SK-N-SH (cell line): ENCODE measurements at regions not wholly inside any gene's neighbourhood (a gene's known extent, or its start where the extent isn't known, plus 50 kb on each side); places are given as distances from the start of the nearest gene placed in this dataset.

Source experiments
- CTCF ChIA-PET: fragments of 300-600, 350-600 bp; formaldehyde crosslinking; extraction: SDS; loops from one replicate; lab custom pipeline; 2021; lab: Yijun Ruan, JAX
- POLR2A ChIA-PET: fragments of 350-600 bp; sonication (Branson Sonifier 250); formaldehyde crosslinking; extraction: SDS; loops from one replicate; lab custom pipeline; 2020; ENCODE audit warnings: antibody characterized with exemption, inconsistent platforms; lab: Yijun Ruan, JAX
- DNase-seq: peaks from one replicate; pipeline ENCODE4 v3.0.0; 2012
- H2AFZ ChIP-seq: fragments of 200-600 bp; sonication (generic); 2 replicates; pipeline ENCODE4 v1.8.1; 2016; ENCODE audit warnings: antibody characterized with exemption, mild to moderate bottlenecking, low read depth
- H3F3A ChIP-seq: fragments of 200-600 bp; sonication (generic); replicated peaks from 2 replicates; pipeline ENCODE3; 2016; ENCODE audit warnings: antibody characterized with exemption, mild to moderate bottlenecking; ENCODE audit not compliant: insufficient read depth
- H3K27ac ChIP-seq, 2 experiments: fragments of 200-500 bp in 1 of 2; fragments of 200-600 bp in 1 of 2; sonication (Bioruptor generic) in 1 of 2; sonication (generic), shearing (Covaris generic) in 1 of 2; 2 replicates each; pipeline versions ENCODE4 v1.5.1 to v1.6.1; 2014 to 2016; ENCODE audit warnings: low read depth in 2 of 2, inconsistent platforms in 1 of 2, low read length in 1 of 2, mild to moderate bottlenecking in 1 of 2, mixed read lengths in 1 of 2
- H3K27me3 ChIP-seq: fragments of 200-600 bp; sonication (generic), shearing (Covaris generic); 2 replicates; pipeline ENCODE4 v1.6.1; 2016; ENCODE audit warnings: mixed run types; ENCODE audit not compliant: insufficient read depth
- H3K36me3 ChIP-seq, 2 experiments: fragments of 200-500 bp in 1 of 2; fragments of 200-600 bp in 1 of 2; sonication (Bioruptor generic) in 1 of 2; sonication (generic) in 1 of 2; replicated peaks in 1 of 2; 2 replicates each; pipeline versions ENCODE3 to v1.5.1; 2014 to 2016; ENCODE audit warnings: low read length in 1 of 2, mild to moderate bottlenecking in 1 of 2; ENCODE audit not compliant: insufficient read depth in 2 of 2, control insufficient read depth in 1 of 2
- H3K4me1 ChIP-seq, 2 experiments: fragments of 200-500 bp in 1 of 2; fragments of 200-600 bp in 1 of 2; sonication (Bioruptor generic) in 1 of 2; sonication (generic), shearing (Covaris generic) in 1 of 2; 2 replicates each; pipeline versions ENCODE4 v1.5.1 to v1.6.1; 2014 to 2016; ENCODE audit warnings: low read depth in 1 of 2, low read length in 1 of 2, mixed run types in 1 of 2; ENCODE audit not compliant: insufficient read depth in 2 of 2, control insufficient read depth in 1 of 2
- H3K4me2 ChIP-seq: fragments of 200-600 bp; sonication (generic), shearing (Covaris generic); 2 replicates; pipeline ENCODE4 v1.6.1; 2017; ENCODE audit warnings: mixed run types
- H3K4me3 ChIP-seq, 2 experiments: fragments of 200-500 bp in 1 of 2; fragments of 200-600 bp in 1 of 2; sonication (Bioruptor generic) in 1 of 2; sonication (generic), shearing (Covaris generic) in 1 of 2; 2 replicates each; pipeline versions ENCODE4 v1.5.1 to v1.8.1; 2014 to 2016; ENCODE audit warnings: low read depth in 2 of 2, inconsistent platforms in 1 of 2, low read length in 1 of 2, mild to moderate bottlenecking in 1 of 2, mixed read lengths in 1 of 2, moderate library complexity in 1 of 2
- H3K79me2 ChIP-seq: fragments of 200-600 bp; sonication (generic); 2 replicates; pipeline ENCODE4 v1.8.1; 2017; ENCODE audit warnings: mild to moderate bottlenecking; ENCODE audit not compliant: insufficient read depth
- H3K9ac ChIP-seq: fragments of 200-600 bp; sonication (generic); 2 replicates; pipeline ENCODE4 v1.6.1; 2017; ENCODE audit warnings: mixed run types
- H3K9me2 ChIP-seq: fragments of 200-600 bp; sonication (generic); 2 replicates; pipeline ENCODE4 v1.6.1; 2017; ENCODE audit warnings: mixed run types
- H3K9me3 ChIP-seq: fragments of 200-600 bp; sonication (generic); 2 replicates; pipeline ENCODE4 v1.6.1; 2017; ENCODE audit warnings: mixed run types, mild to moderate bottlenecking, moderate library complexity
- H4K20me1 ChIP-seq: fragments of 200-600 bp; sonication (generic); 2 replicates; pipeline ENCODE4 v1.6.1; 2017; ENCODE audit warnings: mild to moderate bottlenecking, mixed run types; ENCODE audit not compliant: insufficient read depth
- CTCF ChIP-seq: fragments of 200-600 bp; sonication (generic); IDR thresholded peaks from 2 replicates; pipeline ENCODE4 v1.6.1; 2017; ENCODE audit warnings: antibody characterized with exemption, mild to moderate bottlenecking, moderate library complexity
- EZH2phosphoT487 ChIP-seq: fragments of 200-600 bp; sonication (generic); IDR thresholded peaks from 2 replicates; pipeline ENCODE4 v1.6.1; 2017; ENCODE audit warnings: low read depth, mixed run types, mild to moderate bottlenecking, antibody characterized with exemption, moderate library complexity, borderline replicate concordance
- GABPA ChIP-seq: IDR thresholded peaks from 2 replicates; pipeline ENCODE4 v1.4.0; 2012; ENCODE audit warnings: low read depth, mild to moderate bottlenecking
- IRF3 ChIP-seq: fragments of 150-350 bp; IDR thresholded peaks from 2 replicates; pipeline ENCODE4 v1.6.1; 2016; ENCODE audit warnings: mild to moderate bottlenecking, low read depth, low read length
- MXI1 ChIP-seq: IDR thresholded peaks from 2 replicates; pipeline ENCODE4 v1.6.1; 2012; ENCODE audit warnings: mild to moderate bottlenecking, low read depth, low read length, improper control_type of control experiment
- NFIC ChIP-seq: IDR thresholded peaks from 2 replicates; pipeline ENCODE4 v1.4.0; 2012; ENCODE audit warnings: borderline replicate concordance
- NRF1 ChIP-seq: IDR thresholded peaks from 2 replicates; pipeline ENCODE4 v1.6.1; 2012; ENCODE audit warnings: low read depth, mild to moderate bottlenecking, low read length
- POLR2AphosphoS5 ChIP-seq: IDR thresholded peaks from 2 replicates; pipeline ENCODE4 v1.6.1; 2012; ENCODE audit warnings: low read depth, low read length
- REST ChIP-seq: IDR thresholded peaks from 2 replicates; pipeline ENCODE4 v1.6.1; 2012; ENCODE audit warnings: mild to moderate bottlenecking, low read depth, low read length, moderate library complexity
- RFX5 ChIP-seq: IDR thresholded peaks from 2 replicates; pipeline ENCODE4 v1.6.1; 2012; ENCODE audit warnings: mild to moderate bottlenecking, improper control_type of control experiment, low read length
- RXRA ChIP-seq: IDR thresholded peaks from 2 replicates; pipeline ENCODE4 v1.4.0; 2012; ENCODE audit warnings: low read depth, mild to moderate bottlenecking, borderline replicate concordance
- SMC3 ChIP-seq: IDR thresholded peaks from 2 replicates; pipeline ENCODE4 v1.6.1; 2012; ENCODE audit warnings: low read depth, low read length, improper control_type of control experiment
- TAF1 ChIP-seq: IDR thresholded peaks from 2 replicates; pipeline ENCODE4 v1.6.1; 2012; ENCODE audit warnings: low read depth, mild to moderate bottlenecking, low read length, moderate library complexity, borderline replicate concordance
- TCF12 ChIP-seq: IDR thresholded peaks from 2 replicates; pipeline ENCODE4 v1.4.0; 2012
- USF2 ChIP-seq: fragments of 150-350 bp; IDR thresholded peaks from 2 replicates; pipeline ENCODE4 v1.6.1; 2017; ENCODE audit warnings: antibody characterized with exemption, low read length, low read depth, borderline replicate concordance
- YY1 ChIP-seq: IDR thresholded peaks from 2 replicates; pipeline ENCODE4 v1.4.0; 2012; ENCODE audit warnings: low read depth, mild to moderate bottlenecking
- ZBTB33 ChIP-seq: IDR thresholded peaks from 2 replicates; pipeline ENCODE4 v1.4.0; 2012; ENCODE audit warnings: low read depth, borderline replicate concordance
- WGBS: methylation state at CpG from one replicate; pipeline ENCODE4 v1.1.6; 2017; ENCODE audit warnings: low lambda C conversion rate; 5-methylcytosine and 5-hydroxymethylcytosine counted together

GRCh38 chr2:59588286-59588685 lies 965.2 kb downstream of the BCL11A start:
- no peaks in the 10 kb centered on the region for H3F3A ChIP-seq
- ChIA-PET POLR2A (no interaction called here), CTCF (no interaction called here)
- no peak overlapping the region for H3K4me3 ChIP-seq
- H3K79me2 ChIP-seq, result no peaks in the 10 kb centered on the region
- H3K27ac ChIP-seq, result no peak overlapping the region
- H3K9me2 ChIP-seq, result no peaks in the 10 kb centered on the region
- TF ChIP-seq YY1 (no peak), NRF1 (no peak), USF2 (no peak), RFX5 (no peak), CTCF (no peak), POLR2AphosphoS5 (no peak), TCF12 (no peak), IRF3 (no peak), NFIC (no peak)
- H4K20me1 ChIP-seq, result no peaks in the 10 kb centered on the region
- DNase-seq, result no peak
- no peaks in the 10 kb centered on the region for H3K36me3 ChIP-seq
- no peaks in the 10 kb centered on the region for H3K9me3 ChIP-seq
- H3K27me3 ChIP-seq, result no peaks in the 10 kb centered on the region
- no peak overlapping the region for H3K9ac ChIP-seq
- peaks cover 0 to 3% of the 10 kb centered on the region in 2 experiments; a peak in 2 of 4 replicates for H3K4me1 ChIP-seq
- no peak overlapping the region for H2AFZ ChIP-seq
- 40% methylated on average over 5 of the region's 5 CpGs for WGBS
- H3K4me2 ChIP-seq, result no peak overlapping the region

GRCh38 chr2:59586176-59586575 lies 967.3 kb downstream of the BCL11A start:
- ChIA-PET POLR2A (no interaction called here), CTCF (interaction anchor here (0.7 kb wide), 1 partner anchor 165 kb away, joined by 3 read pairs; no protein-coding TSS in a partner anchor)
- Histone ChIP-seq H3K27me3 (no peaks in the 10 kb centered on the region), H2AFZ (no peak overlapping the region), H3K36me3 (no peaks in the 10 kb centered on the region), H3K27ac (no peak overlapping the region), H4K20me1 (no peaks in the 10 kb centered on the region), H3K9ac (no peak overlapping the region), H3K4me3 (no peak overlapping the region), H3K4me2 (no peak overlapping the region), H3K9me2 (no peaks in the 10 kb centered on the region), H3K4me1 (peaks cover 0 to 3% of the 10 kb centered on the region in 2 experiments; a peak in 2 of 4 replicates), H3K9me3 (peaks cover 5% of the 10 kb centered on the region; the same call in 1 of the 2 replicates), H3K79me2 (no peaks in the 10 kb centered on the region), H3F3A (no peaks in the 10 kb centered on the region)
- no peak for DNase-seq
- WGBS, result 13% methylated on average over 1 of the region's 1 CpG
- TF ChIP-seq TCF12, result no peak
- TF ChIP-seq NRF1, result no peak
- TF ChIP-seq YY1, result no peak
- TF ChIP-seq TAF1, result no peak
- no peak for TF ChIP-seq RXRA
- TF ChIP-seq ZBTB33, result no peak
- no peak for TF ChIP-seq EZH2phosphoT487
- no peak for TF ChIP-seq REST
- TF ChIP-seq MXI1, result no peak
- no peak for TF ChIP-seq SMC3
- TF ChIP-seq USF2, result no peak
- no peak for TF ChIP-seq GABPA
